ENCODE measurements at regions not wholly inside any gene's neighbourhood (a gene's known extent, or its start where the extent isn't known, plus 50 kb on each side); places are given as distances from the start of the nearest gene placed in this dataset.
"Not testable (repeated sequence)": the region's sequence is repeated elsewhere in the genome, so short reads cannot be mapped to it uniquely, and the experiment has no call there.

- DNase-seq (ENCODE audit: low spot score) = no peak
Observed at GRCh38 chr11:134503100-134503499, 91.1 kb upstream of the B3GAT1 start.

DNA sequence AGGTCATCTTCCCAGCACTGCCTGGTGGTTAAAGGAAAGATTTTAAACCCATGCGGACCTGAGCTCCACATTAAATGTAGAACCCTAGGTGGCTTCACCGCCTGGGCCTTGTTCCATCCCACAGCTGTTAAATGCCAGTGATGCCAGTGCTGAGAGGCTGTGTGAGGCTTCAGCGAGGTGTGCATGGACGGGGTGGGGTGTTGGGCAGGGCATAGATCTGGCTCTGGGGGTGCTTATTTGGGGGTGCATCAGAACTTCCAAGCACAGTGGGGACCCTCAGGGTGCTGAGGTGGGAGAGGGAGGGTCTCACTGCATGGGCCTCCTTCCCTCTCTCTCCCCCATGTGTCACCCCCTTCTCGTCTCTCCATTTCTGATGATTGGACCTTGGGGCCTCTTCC lies 90.1 kb upstream of the B3GAT1 start:
- no peak for DNase-seq (ENCODE audit: low spot score)

- DNase-seq (ENCODE audit: low spot score) = no peak
Observed at GRCh38 chr11:134501406-134502152, 89.5 kb upstream of the B3GAT1 start.

GRCh38 chr11:134500621-134501020 lies 88.6 kb upstream of the B3GAT1 start:
- no peak for DNase-seq (ENCODE audit: low spot score)

DNA sequence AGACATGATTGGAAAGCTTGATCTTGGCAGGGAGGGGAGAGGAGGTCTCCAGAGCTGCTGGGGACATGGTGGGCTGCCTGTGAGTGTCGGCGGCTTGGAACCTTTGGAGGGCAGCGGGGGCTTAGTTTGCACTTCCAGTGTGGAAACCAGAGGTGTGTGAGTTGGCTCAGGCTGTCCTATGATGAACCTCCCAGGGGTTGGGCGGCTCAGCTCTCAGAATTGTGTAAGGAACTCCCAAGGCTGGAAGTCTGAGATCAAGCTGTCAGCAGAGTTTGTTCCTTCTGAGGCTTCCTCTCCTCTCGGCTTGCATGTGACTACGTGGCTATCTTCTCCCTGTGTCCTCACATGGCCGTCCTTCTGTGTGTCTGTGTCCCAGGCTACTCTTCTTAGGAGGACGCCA lies 87.9 kb upstream of the B3GAT1 start:
- DNase-seq (ENCODE audit: low spot score) = no peak

GRCh38 chr11:134498326-134499139 lies 86.5 kb upstream of the B3GAT1 start:
- no peak for DNase-seq (ENCODE audit: low spot score)

- no peak for DNase-seq (ENCODE audit: low spot score)
Observed at GRCh38 chr11:134497586-134497985, 85.5 kb upstream of the B3GAT1 start.

- DNase-seq (ENCODE audit: low spot score) = not testable (repeated sequence)
Observed at GRCh38 chr11:134496058-134496457, 84.0 kb upstream of the B3GAT1 start.

DNA sequence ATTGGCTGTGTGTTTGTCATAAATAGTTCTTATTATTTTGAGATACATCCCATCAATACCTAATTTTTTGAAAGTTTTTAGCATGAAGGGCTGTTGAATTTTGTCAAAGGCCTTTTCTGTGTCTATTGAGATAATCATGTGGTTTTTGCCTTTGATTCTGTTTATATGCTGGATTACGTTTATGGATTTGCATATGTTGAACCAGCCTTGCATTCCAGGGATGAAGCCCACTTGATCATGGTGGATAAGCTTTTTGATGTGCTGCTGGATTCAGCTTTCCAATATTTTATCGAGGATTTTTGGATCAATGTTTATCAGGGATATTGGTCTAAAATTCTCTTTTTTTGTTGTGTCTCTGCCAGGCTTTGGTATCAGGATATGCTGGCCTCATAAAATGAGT lies 82.4 kb upstream of the B3GAT1 start:
- DNase-seq (ENCODE audit: low spot score) = not testable (repeated sequence)

DNA sequence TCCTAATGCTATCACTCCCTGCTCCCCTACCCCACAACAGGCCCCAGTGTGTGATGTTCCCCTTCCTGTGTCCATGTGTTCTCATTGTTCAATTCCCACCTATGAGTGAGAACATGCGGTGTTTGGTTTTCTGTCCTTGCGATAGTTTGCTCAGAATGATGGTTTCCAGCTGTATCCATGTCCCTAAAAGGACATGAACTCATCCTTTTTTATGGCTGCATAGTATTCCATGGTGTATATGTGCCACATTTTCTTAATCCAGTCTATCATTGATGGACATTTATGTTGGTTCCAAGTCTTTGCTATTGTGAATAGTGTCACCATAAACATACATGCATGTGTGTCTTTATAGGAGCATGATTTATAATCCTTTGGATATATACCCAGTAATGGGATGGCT lies 80.4 kb upstream of the B3GAT1 start:
- DNase-seq (ENCODE audit: low spot score) = not testable (repeated sequence)

GRCh38 chr11:134489728-134490127 lies 77.7 kb upstream of the B3GAT1 start:
- no peak for DNase-seq (ENCODE audit: low spot score)

DNA sequence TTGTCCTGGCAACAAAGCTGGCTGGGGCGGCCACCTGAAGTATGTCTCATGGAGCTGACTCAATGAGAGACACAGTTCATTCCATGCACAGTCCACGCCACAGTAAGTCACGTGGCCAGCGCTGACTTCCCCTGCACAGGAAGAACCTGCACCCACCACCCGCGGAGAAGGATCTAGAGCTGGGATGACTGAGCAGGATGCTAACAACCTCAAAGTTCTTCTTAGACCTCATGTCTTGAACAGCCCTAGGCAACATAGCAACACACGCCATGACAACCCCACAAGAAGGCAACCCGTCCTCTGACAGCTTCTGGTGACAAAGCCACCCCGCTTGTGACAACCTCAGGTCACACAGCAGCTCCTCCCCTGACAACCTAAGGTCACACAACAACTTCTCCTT lies 76.9 kb upstream of the B3GAT1 start:
- DNase-seq (ENCODE audit: low spot score) = no peak

DNA sequence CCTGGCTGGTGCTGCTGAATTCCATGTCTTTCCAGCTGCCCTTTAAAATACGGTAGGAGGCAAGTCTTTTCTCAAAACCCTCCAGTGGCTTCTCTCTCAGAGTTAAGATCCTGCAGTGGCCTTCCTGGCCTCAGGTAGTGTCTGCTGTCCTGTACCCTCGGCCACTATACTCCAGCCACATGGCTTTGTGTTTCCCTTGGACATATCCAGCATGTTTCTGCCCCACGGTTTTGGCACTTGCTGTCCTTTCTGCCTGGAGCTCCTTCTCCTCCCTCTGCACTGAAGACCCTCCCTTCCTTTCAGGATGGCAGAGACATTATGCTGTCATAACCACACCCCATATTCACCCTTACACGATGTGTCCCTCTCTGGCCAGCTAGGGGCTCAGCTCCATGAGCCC lies 76.5 kb upstream of the B3GAT1 start:
- DNase-seq (ENCODE audit: low spot score) = no peak

DNA sequence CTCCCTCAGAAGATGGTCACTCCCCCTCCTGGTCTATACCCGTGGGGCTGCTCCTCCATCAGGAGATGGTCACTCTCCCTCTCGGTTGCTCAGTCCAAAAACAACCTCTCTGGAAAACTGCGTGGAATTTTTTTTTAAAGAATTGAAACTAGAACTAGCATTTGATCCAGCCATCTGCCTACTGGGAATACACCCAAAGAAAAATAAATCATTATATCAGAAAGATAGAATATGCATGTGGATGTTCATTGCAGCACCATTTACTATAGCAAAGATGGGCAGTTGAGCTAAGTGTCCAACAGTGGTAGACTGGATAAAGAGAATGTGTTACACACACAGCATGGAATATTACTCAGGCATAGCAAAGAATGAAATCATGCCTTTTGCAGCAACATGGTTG lies 75.7 kb upstream of the B3GAT1 start:
- DNase-seq (ENCODE audit: low spot score) = no peak

GRCh38 chr11:134486704-134487103 lies 74.7 kb upstream of the B3GAT1 start:
- DNase-seq (ENCODE audit: low spot score) = no peak

DNA sequence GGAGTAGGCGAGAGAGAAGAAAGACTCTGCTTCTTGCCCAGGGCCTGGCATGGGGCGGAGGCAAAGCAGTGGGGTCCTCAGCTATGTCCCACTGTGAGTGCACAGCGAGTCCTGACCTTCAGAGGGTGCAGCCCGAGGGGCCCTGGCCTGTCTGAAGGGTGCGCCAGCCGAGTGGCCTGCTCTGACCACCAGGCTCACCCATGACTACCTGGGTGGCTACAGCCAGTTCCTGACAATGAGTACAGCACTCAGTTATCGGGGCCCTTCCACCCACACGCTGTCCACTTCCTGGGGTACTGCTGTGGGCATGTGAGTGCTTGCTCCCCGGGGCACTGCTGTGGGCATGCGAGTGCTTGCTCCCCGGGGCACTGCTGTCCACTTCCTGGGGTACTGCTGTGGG lies 74.1 kb upstream of the B3GAT1 start:
- DNase-seq (ENCODE audit: low spot score) = no peak

GRCh38 chr11:134485316-134485715 lies 73.3 kb upstream of the B3GAT1 start:
- no peak for DNase-seq (ENCODE audit: low spot score)

DNA sequence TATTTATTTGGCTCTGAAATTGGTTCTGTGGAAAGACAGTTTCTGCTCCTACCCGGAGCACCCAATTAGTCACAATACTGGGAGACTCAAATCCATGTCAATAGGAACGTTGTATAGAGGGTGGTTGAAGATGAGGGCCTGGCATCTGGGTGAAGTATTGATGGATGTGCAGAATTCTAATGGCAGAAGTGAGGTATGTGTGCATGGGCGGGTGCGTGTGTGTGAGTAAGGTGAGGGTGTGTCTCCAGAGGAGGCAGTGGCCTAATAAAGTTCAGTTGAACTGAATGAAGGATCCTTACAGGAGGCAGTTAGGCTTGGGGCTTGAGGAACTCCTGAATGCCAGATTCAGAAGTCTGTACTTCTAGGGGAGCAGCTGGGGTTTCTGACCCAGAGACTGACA lies 71.8 kb upstream of the B3GAT1 start:
- DNase-seq (ENCODE audit: low spot score) = no peak

DNA sequence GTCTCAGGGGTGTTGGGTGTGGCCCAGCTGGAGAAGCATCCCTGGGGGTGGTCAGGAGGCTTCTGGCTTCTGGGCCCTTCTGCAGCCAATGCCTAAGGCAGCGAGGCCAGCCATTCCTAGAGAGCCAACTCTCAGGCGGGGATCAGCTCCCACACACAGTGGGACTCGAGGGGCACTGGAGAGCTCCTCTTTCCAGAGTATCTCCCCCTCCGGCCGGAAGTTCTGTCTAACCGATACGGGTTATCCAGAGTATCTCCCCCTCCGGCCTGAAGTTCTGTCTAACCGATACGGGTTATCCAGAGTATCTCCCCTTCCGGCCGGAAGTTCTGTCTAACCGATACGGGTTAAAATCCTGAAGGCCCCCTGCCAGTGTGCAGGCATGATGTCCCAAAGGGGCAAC lies 71.2 kb upstream of the B3GAT1 start:
- no peak for DNase-seq (ENCODE audit: low spot score)

DNA sequence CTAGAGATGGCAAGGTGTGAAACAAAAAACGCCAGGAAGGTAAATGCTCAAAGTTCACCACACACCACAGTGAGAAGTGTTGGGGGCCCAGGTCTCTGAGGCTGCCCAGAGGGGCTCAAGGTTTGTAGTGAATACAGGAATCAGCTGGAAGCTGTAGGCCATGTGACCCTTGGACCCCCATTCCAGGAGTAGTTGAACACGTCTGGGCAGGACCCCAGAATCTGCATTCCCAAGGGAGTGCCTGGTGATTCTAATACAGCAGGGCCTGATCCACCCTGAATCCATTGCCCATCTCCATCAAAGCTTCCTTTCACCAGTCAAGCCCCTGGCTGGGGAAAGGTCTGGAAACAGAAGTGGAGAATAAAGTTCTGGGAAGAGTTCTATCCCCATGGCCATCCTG lies 70.8 kb upstream of the B3GAT1 start:
- DNase-seq (ENCODE audit: low spot score) = no peak

DNA sequence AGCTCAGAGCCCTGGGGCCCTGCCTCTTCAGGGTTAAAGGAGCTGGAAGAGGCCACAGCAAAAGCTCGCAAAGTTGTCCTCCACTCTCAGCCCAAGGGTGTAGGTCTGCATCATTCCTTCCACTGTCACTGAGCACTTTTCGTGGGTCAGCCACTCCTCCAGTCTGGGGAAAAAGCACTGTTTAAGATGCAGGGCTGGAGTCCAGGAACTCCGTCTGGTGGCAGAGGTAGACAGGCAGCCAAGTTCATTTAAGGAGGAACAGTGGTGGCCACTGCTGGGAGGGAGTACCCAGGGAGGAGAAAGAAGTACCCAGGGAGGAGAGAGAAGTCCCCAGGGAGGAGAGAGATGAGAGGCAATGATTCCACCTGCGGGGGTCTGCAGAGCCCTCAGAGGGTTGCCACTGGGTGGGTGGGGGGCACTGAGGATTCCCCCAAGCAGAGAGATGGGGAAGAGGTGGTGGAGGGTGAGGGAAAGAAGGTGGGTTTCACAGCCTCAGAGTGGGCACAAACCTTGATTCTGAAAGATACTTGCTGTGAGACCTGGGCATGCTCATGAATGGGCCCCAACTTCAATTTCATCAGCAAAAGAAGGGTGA lies 70.0 kb upstream of the B3GAT1 start:
- DNase-seq (ENCODE audit: low spot score) = no peak

DNA sequence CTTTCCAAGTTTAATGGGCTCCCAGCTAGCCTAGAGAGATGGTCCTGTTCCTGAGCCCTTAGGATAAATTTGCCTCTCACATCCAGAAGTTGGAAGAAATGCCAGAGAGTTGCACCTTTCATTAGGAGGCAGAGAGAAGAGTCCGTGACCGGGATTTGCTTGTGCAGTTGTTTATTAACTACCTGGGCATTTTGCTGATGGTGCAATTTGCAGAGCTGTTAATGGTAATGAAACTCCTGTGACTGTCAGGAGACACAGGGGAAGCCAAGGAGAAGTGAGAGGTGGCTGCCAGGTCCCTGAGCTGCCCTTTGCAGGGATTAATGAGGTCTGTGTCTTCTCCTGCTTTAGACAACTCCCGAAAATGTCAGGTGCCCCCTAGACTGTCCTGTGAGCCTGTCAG lies 69.1 kb upstream of the B3GAT1 start:
- DNase-seq (ENCODE audit: low spot score) = no peak

DNA sequence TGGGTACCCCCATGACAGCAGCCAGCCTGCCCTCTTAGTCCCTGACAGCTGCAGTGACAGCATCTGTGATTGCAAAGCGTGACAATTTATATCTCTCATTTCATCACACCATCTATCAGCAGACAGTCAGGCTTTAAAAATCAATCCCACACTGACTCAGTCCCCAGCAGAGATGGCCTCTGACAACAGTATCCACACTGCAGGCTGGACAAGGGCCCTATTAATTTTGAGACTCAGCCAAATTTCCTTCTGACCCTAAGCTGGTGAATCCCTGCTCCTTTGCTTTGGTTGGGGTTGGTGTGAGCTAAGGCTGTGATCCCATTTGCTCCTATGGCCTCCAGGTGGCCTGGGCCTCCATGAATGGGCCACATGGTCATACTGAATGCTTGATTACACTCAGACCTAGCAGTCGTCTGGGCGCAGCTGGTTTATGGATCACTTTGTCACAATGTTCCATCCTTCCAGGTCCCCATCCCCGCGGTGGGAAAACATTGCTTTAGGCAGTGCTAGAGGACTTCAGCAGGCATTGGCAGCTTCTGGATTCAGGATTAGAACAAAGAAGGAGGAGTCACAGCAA lies 68.2 kb upstream of the B3GAT1 start:
- DNase-seq (ENCODE audit: low spot score) = no peak
